H9 (cell line): ENCODE measurements at regions not wholly inside any gene's neighbourhood (a gene's known extent, or its start where the extent isn't known, plus 50 kb on each side); places are given as distances from the start of the nearest gene placed in this dataset.

Source experiments
- DNase-seq: peaks from one replicate; pipeline ENCODE4 v3.0.0-alpha.2; 2017
- H2AFZ ChIP-seq: one replicate; pipeline ENCODE4 v1.6.1; 2013; ENCODE audit warnings: mild to moderate bottlenecking, low read length, control low read depth, moderate library complexity
- H2AK5ac ChIP-seq: 2 replicates; pipeline ENCODE4 v1.6.1; 2013; ENCODE audit warnings: low read length, control low read depth, mixed read lengths; ENCODE audit not compliant: insufficient read length
- H2BK120ac ChIP-seq: one replicate; pipeline ENCODE4 v1.6.1; 2013; ENCODE audit warnings: low read depth, mild to moderate bottlenecking, low read length, control low read depth, inconsistent platforms; ENCODE audit not compliant: poor library complexity, severe bottlenecking
- H2BK12ac ChIP-seq: 2 replicates; pipeline ENCODE4 v1.6.1; 2013; ENCODE audit warnings: low read length, control low read depth, mixed read lengths, low read depth; ENCODE audit not compliant: insufficient read length
- H2BK15ac ChIP-seq: 2 replicates; pipeline ENCODE4 v1.6.1; 2013; ENCODE audit warnings: low read depth, low read length, control low read depth
- H2BK20ac ChIP-seq: one replicate; pipeline ENCODE4 v1.6.1; 2013; ENCODE audit warnings: low read depth, mild to moderate bottlenecking, low read length, control low read depth, inconsistent platforms; ENCODE audit not compliant: poor library complexity, severe bottlenecking
- H2BK5ac ChIP-seq: 2 replicates; pipeline ENCODE4 v1.6.1; 2013; ENCODE audit warnings: low read length, control low read depth, mixed read lengths; ENCODE audit not compliant: insufficient read length
- H3K14ac ChIP-seq: 2 replicates; pipeline ENCODE4 v1.6.1; 2013; ENCODE audit warnings: low read length, control low read depth; ENCODE audit not compliant: insufficient read depth
- H3K18ac ChIP-seq: 2 replicates; pipeline ENCODE4 v1.6.1; 2013; ENCODE audit warnings: low read depth, mild to moderate bottlenecking, mixed read lengths, low read length, control low read depth; ENCODE audit not compliant: insufficient read length
- H3K23ac ChIP-seq: 2 replicates; pipeline ENCODE4 v1.6.1; 2013; ENCODE audit warnings: low read length, control low read depth, mixed read lengths, low read depth; ENCODE audit not compliant: insufficient read length
- H3K23me2 ChIP-seq: 2 replicates; pipeline ENCODE4 v1.6.1; 2013; ENCODE audit warnings: low read depth, mild to moderate bottlenecking, mixed read lengths, low read length, control low read depth; ENCODE audit not compliant: insufficient read length, poor library complexity, severe bottlenecking
- H3K27ac ChIP-seq: 2 replicates; pipeline ENCODE4 v1.5.1; 2013; ENCODE audit warnings: low read length, control low read depth, mixed read lengths, low read depth; ENCODE audit not compliant: insufficient read length
- H3K27me3 ChIP-seq: 2 replicates; pipeline ENCODE4 v1.6.1; 2013; ENCODE audit warnings: low read length, control low read depth, inconsistent platforms; ENCODE audit not compliant: insufficient read depth
- H3K4ac ChIP-seq: 2 replicates; pipeline ENCODE4 v1.6.1; 2013; ENCODE audit warnings: low read depth, mild to moderate bottlenecking, control low read depth, inconsistent platforms, low read length, moderate library complexity
- H3K4me1 ChIP-seq: 2 replicates; pipeline ENCODE4 v1.6.1; 2013; ENCODE audit warnings: low read length, control low read depth, inconsistent platforms; ENCODE audit not compliant: insufficient read depth
- H3K4me2 ChIP-seq: 2 replicates; pipeline ENCODE4 v1.6.1; 2013; ENCODE audit warnings: low read length, control low read depth, mixed read lengths; ENCODE audit not compliant: insufficient read length, insufficient read depth
- H3K56ac ChIP-seq: 2 replicates; pipeline ENCODE4 v1.6.1; 2013; ENCODE audit warnings: low read depth, mild to moderate bottlenecking, mixed read lengths, low read length, control low read depth; ENCODE audit not compliant: insufficient read length
- H3K79me1 ChIP-seq: 2 replicates; pipeline ENCODE4 v1.6.1; 2013; ENCODE audit warnings: low read depth, mild to moderate bottlenecking, moderate library complexity, low read length, control low read depth, inconsistent platforms; ENCODE audit not compliant: insufficient read depth, poor library complexity, severe bottlenecking
- H3K79me2 ChIP-seq: 2 replicates; pipeline ENCODE4 v1.6.1; 2013; ENCODE audit warnings: low read length, control low read depth, inconsistent platforms; ENCODE audit not compliant: insufficient read depth
- H3K9ac ChIP-seq: 2 replicates; pipeline ENCODE4 v1.6.1; 2013; ENCODE audit warnings: low read length, control low read depth, mixed read lengths; ENCODE audit not compliant: insufficient read length; ENCODE audit errors: extremely low read depth
- H3K9me3 ChIP-seq: one replicate; pipeline ENCODE4 v1.6.1; 2013; ENCODE audit warnings: low read depth, low read length, inconsistent platforms; ENCODE audit not compliant: control insufficient read depth
- H3T11ph ChIP-seq: one replicate; pipeline ENCODE4 v1.6.1; 2013; ENCODE audit warnings: mild to moderate bottlenecking, low read length, control low read depth, inconsistent platforms
- H4K20me1 ChIP-seq: one replicate; pipeline ENCODE4 v1.6.1; 2013; ENCODE audit not compliant: control insufficient read depth, insufficient read length, insufficient read depth
- H4K5ac ChIP-seq: 2 replicates; pipeline ENCODE4 v1.6.1; 2013; ENCODE audit warnings: low read depth, mild to moderate bottlenecking, mixed read lengths, low read length, control low read depth; ENCODE audit not compliant: insufficient read length
- H4K8ac ChIP-seq: replicated peaks from 2 replicates; pipeline ENCODE4 v1.6.1; 2013; ENCODE audit warnings: low read length, control low read depth, mixed read lengths, low read depth; ENCODE audit not compliant: insufficient read length
- H4K91ac ChIP-seq: 2 replicates; pipeline ENCODE4 v1.6.1; 2013; ENCODE audit warnings: low read depth, mild to moderate bottlenecking, moderate library complexity, mixed read lengths, low read length, control low read depth; ENCODE audit not compliant: insufficient read length
- H3K27ac Mint-ChIP-seq, 3 experiments: 2 replicates in 2 of 3; 3 replicates in 1 of 3; pipeline ENCODE4 v1.8.0; 2020 to 2021; ENCODE audit warnings: mixed read lengths in 3 of 3, mild to moderate bottlenecking in 1 of 3, moderate library complexity in 1 of 3
- H3K27me3 Mint-ChIP-seq: 2 replicates; pipeline ENCODE4 v1.8.0; 2021; ENCODE audit warnings: low read depth, mild to moderate bottlenecking, moderate library complexity, mixed read lengths
- H3K36me3 Mint-ChIP-seq, 3 experiments: 2 replicates in 2 of 3; 3 replicates in 1 of 3; pipeline ENCODE4 v1.8.0; 2020 to 2021; ENCODE audit warnings: low read depth in 3 of 3, mixed read lengths in 3 of 3; ENCODE audit not compliant: insufficient read depth in 1 of 3
- H3K4me1 Mint-ChIP-seq, 2 experiments: 2 replicates each; pipeline ENCODE4 v1.8.0; 2020; ENCODE audit warnings: mixed read lengths in 2 of 2
- H3K4me3 Mint-ChIP-seq, 2 experiments: 2 replicates in 1 of 2; 3 replicates in 1 of 2; pipeline ENCODE4 v1.8.0; 2020 to 2021; ENCODE audit warnings: mild to moderate bottlenecking in 2 of 2, mixed read lengths in 2 of 2, moderate library complexity in 1 of 2
- H3K9me3 Mint-ChIP-seq, 2 experiments: 2 replicates in 1 of 2; 3 replicates in 1 of 2; pipeline ENCODE4 v1.8.0; 2020; ENCODE audit warnings: mild to moderate bottlenecking in 2 of 2, mixed read lengths in 2 of 2, moderate library complexity in 1 of 2
- CTCF ChIP-seq: fragments of 200-600 bp; sonication (generic); conservative IDR thresholded peaks from 3 replicates; pipeline ENCODE4 v1.8.0; 2021; ENCODE audit warnings: antibody characterized with exemption, mild to moderate bottlenecking
- WGBS: extraction: QIAGEN DNeasy Blood & Tissue Kit; methylation state at CpG from one replicate; pipeline ENCODE4 v1.1.7; 2013; ENCODE audit warnings: missing lambda C conversion rate, low lambda C conversion rate, mixed read lengths; ENCODE audit not compliant: insufficient read length; ENCODE audit errors: extremely low coverage; 5-methylcytosine and 5-hydroxymethylcytosine counted together

DNA sequence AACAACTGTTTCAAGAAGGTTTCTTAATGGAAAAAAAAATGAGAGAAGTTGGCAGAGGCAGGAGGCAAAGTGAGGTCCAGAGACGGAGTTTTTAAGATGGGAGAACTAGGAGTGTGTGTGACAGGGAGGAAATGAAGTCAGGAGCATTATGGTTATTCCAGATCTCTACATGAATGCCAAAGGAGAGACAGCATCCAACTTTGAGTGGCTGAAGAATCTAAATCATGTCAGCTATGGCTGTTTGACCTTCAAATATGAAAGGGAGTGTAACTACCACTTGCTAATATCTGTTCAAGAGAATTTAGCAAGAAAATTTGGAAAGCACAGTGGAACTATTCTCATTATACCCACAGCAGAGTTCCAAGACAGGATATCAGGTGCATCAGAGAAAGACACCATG is 81.2 kb upstream of the CCBE1 start:
- no peak overlapping the region for H2BK12ac ChIP-seq
- H3K79me1 ChIP-seq, result no peaks in the 10 kb centered on the region
- no peak overlapping the region for H3T11ph ChIP-seq
- H3K4ac ChIP-seq, result no peak overlapping the region
- Mint-ChIP-seq H3K4me3 (no peak overlapping the region), H3K36me3 (no peaks in the 10 kb centered on the region; a peak in 1 of 7 replicates), H3K27ac (no peak overlapping the region), H3K4me1 (peaks cover 0 to 3% of the 10 kb centered on the region in 2 experiments; a peak in 1 of 4 replicates), H3K27me3 (peaks cover 14% of the 10 kb centered on the region), H3K9me3 (peaks cover 10% of the 10 kb centered on the region in 2 experiments; a peak in 4 of 5 replicates)
- no peaks in the 10 kb centered on the region for H3K4me1 ChIP-seq
- no peak overlapping the region for H4K5ac ChIP-seq
- no peaks in the 10 kb centered on the region for H3K79me2 ChIP-seq
- H3K9ac ChIP-seq, result no peak overlapping the region
- no peak overlapping the region for H4K91ac ChIP-seq
- no peaks in the 10 kb centered on the region for H3K23me2 ChIP-seq
- H2BK5ac ChIP-seq, result no peak overlapping the region
- no peaks in the 10 kb centered on the region for H4K20me1 ChIP-seq
- H2BK15ac ChIP-seq, result no peak overlapping the region
- H3K56ac ChIP-seq, result no peak overlapping the region
- TF ChIP-seq CTCF, result no peak
- H3K14ac ChIP-seq, result no peak overlapping the region
- H3K18ac ChIP-seq, result no peak overlapping the region
- H3K4me2 ChIP-seq, result no peak overlapping the region
- WGBS, result no CpG with 5 or more reads among the region's 1 CpG
- H3K9me3 ChIP-seq, result no peaks in the 10 kb centered on the region
- no peak overlapping the region for H3K23ac ChIP-seq
- no peak overlapping the region for H3K27ac ChIP-seq
- no peak overlapping the region for H2BK120ac ChIP-seq
- no peak overlapping the region for H2BK20ac ChIP-seq
- no peak overlapping the region for H2AK5ac ChIP-seq
- no peaks in the 10 kb centered on the region for H3K27me3 ChIP-seq
- H4K8ac ChIP-seq, result no peak overlapping the region
- DNase-seq, result no peak
- no peak overlapping the region for H2AFZ ChIP-seq
